K562 (cell line): ENCODE measurements at regions not wholly inside any gene's neighbourhood (a gene's known extent, or its start where the extent isn't known, plus 50 kb on each side); places are given as distances from the start of the nearest gene placed in this dataset.

Experiments used
- ATAC-seq: fragments of 200-7000 bp; cut with Tn5 transposase; 3 replicates; pipeline ENCODE4 v1.9.1; 2020; ENCODE audit warnings: moderate library complexity
- BruUV-seq: library from RNA; stranded (reverse); fragments of 400-500 nt; replicated peaks from 2 replicates; lab custom pipeline; 2021; lab: Mats Ljungman, UMichigan
- CTCF ChIA-PET: fragments of 300-600 bp; formaldehyde crosslinking; extraction: SDS; loops from one replicate; lab custom pipeline; 2021; ENCODE audit warnings: low intra/inter-chr PET ratio; lab: Yijun Ruan, JAX
- POLR2A ChIA-PET: fragments of 300-600, 350-650 bp; sonication (Branson Sonifier 250); formaldehyde crosslinking; extraction: SDS; loops from one replicate; lab custom pipeline; 2021; ENCODE audit warnings: antibody characterized with exemption, inconsistent platforms; lab: Yijun Ruan, JAX
- DNase-seq, 4 experiments: peaks; one replicate each; pipeline versions ENCODE4 v3.0.0 to v3.0.0-alpha.2; 2011 to 2018; ENCODE audit warnings: low spot score in 3 of 4, mixed read lengths in 3 of 4; ENCODE audit errors: extremely low read depth in 1 of 4
- FAIRE-seq: peaks from 2 replicates; lab custom pipeline; 2011; peaks lifted over from hg19 to GRCh38; lab: Jason Lieb, UNC
- H2AFZ ChIP-seq: 2 replicates; pipeline ENCODE4 v1.6.0; 2011; ENCODE audit warnings: low read depth, low read length, control low read depth, inconsistent platforms
- H3K27ac ChIP-seq: fragments of 200-600 bp; 3 replicates; pipeline ENCODE4 v1.8.0; 2011; ENCODE audit warnings: low read depth, mild to moderate bottlenecking, control low read depth, inconsistent platforms, low read length, moderate library complexity, mixed read lengths; ENCODE audit errors: extremely low read depth
- H3K27me3 ChIP-seq, 2 experiments: fragments of 300-600 bp in 1 of 2; 2 replicates in 1 of 2; 3 replicates in 1 of 2; pipeline versions ENCODE4 v1.6.0 to v1.8.0; 2011; ENCODE audit warnings: inconsistent platforms in 2 of 2, low read length in 2 of 2, mild to moderate bottlenecking in 1 of 2, mixed read lengths in 1 of 2, moderate library complexity in 1 of 2; ENCODE audit not compliant: control insufficient read depth in 2 of 2, insufficient read depth in 2 of 2
- H3K36me3 ChIP-seq: fragments of 300-600 bp; 3 replicates; pipeline ENCODE4 v1.8.0; 2011; ENCODE audit warnings: mild to moderate bottlenecking, low read length, inconsistent platforms; ENCODE audit not compliant: control insufficient read depth, insufficient read depth
- H3K4me1 ChIP-seq, 2 experiments: fragments of 200-600 bp in 1 of 2; replicated peaks in 1 of 2; 2 replicates in 1 of 2; 3 replicates in 1 of 2; pipeline versions ENCODE4 v1.5.1 to v1.8.0; 2011; ENCODE audit warnings: inconsistent platforms in 2 of 2, low read length in 2 of 2, mild to moderate bottlenecking in 1 of 2, mixed read lengths in 1 of 2, moderate library complexity in 1 of 2; ENCODE audit not compliant: control insufficient read depth in 2 of 2, insufficient read depth in 2 of 2
- H3K4me2 ChIP-seq: 2 replicates; pipeline ENCODE4 v1.6.1; 2011; ENCODE audit warnings: low read length, control low read depth, inconsistent platforms, mixed read lengths; ENCODE audit not compliant: insufficient read depth
- H3K4me3 ChIP-seq: fragments of 200-600 bp; sonication (generic), shearing (Covaris generic); 2 replicates; pipeline ENCODE4 v1.5.1; 2016; ENCODE audit warnings: control low read depth, inconsistent platforms
- H3K79me2 ChIP-seq: fragments of 200-600 bp; 3 replicates; pipeline ENCODE4 v1.8.0; 2011; ENCODE audit warnings: low read length, inconsistent platforms; ENCODE audit not compliant: control insufficient read depth, insufficient read depth
- H3K9ac ChIP-seq, 2 experiments: 2 replicates each; pipeline versions ENCODE4 v1.6.0 to v1.6.1; 2011; ENCODE audit warnings: low read depth in 2 of 2, low read length in 2 of 2, control low read depth in 1 of 2, inconsistent platforms in 1 of 2, mild to moderate bottlenecking in 1 of 2, mixed read lengths in 1 of 2; ENCODE audit not compliant: insufficient read depth in 1 of 2
- H3K9me1 ChIP-seq: one replicate; pipeline ENCODE4 v1.6.0; 2011; ENCODE audit warnings: inconsistent platforms, mild to moderate bottlenecking, low read length, moderate library complexity; ENCODE audit not compliant: control insufficient read depth, insufficient read depth
- H3K9me3 ChIP-seq: replicated peaks from 2 replicates; pipeline ENCODE4 v1.5.1; 2011; ENCODE audit warnings: low read depth, low read length, inconsistent platforms; ENCODE audit not compliant: control insufficient read depth, insufficient read depth
- H4K20me1 ChIP-seq: replicated peaks from 2 replicates; pipeline ENCODE4 v1.6.1; 2011; ENCODE audit warnings: low read length, inconsistent platforms, mixed read lengths; ENCODE audit not compliant: control insufficient read depth, insufficient read depth
- MAZ ChIP-seq, 2 experiments: fragments of 450-650 bp in 1 of 2; sonication (generic) in 1 of 2; formaldehyde crosslinking; IDR thresholded peaks in 1 of 2; conservative IDR thresholded peaks in 1 of 2; 2 replicates each; pipeline versions ENCODE4 v1.4.0 to v1.5.0; 2020; ENCODE audit warnings: mild to moderate bottlenecking in 1 of 2, missing genetic modification reagents in 1 of 2
- MTF1 ChIP-seq: fragments of 250-450 bp; sonication (Bioruptor Pico); IDR thresholded peaks from 2 replicates; pipeline ENCODE4 v1.9.0; 2021; ENCODE audit warnings: moderate library complexity, mild to moderate bottlenecking, inconsistent platforms, borderline replicate concordance
- NBN ChIP-seq: fragments of 450-650 bp; IDR thresholded peaks from 2 replicates; pipeline ENCODE4 v1.6.1; 2016; ENCODE audit warnings: low read depth, mild to moderate bottlenecking
- RBM34 ChIP-seq: fragments of 200-400 bp; formaldehyde crosslinking; IDR thresholded peaks from 2 replicates; pipeline ENCODE4 v1.6.1; 2018; ENCODE audit warnings: low read length, borderline replicate concordance; ENCODE audit not compliant: insufficient read depth
- RFX5 ChIP-seq: IDR thresholded peaks from 2 replicates; pipeline ENCODE4 v1.6.1; 2011; ENCODE audit warnings: low read depth, mild to moderate bottlenecking, improper control_type of control experiment, low read length
- SIN3A ChIP-seq, 2 experiments: fragments of 150-350 bp in 1 of 2; IDR thresholded peaks; 2 replicates each; pipeline ENCODE4 v1.6.1; 2011 to 2016; ENCODE audit warnings: borderline replicate concordance in 2 of 2, low read depth in 2 of 2, low read length in 2 of 2, mild to moderate bottlenecking in 2 of 2, moderate library complexity in 2 of 2; ENCODE audit not compliant: control insufficient read depth in 1 of 2
- TCF3 ChIP-seq: sonication (generic); formaldehyde crosslinking; IDR thresholded peaks from 2 replicates; pipeline ENCODE4 v1.4.0; 2020; ENCODE audit warnings: mild to moderate bottlenecking, missing genetic modification reagents
- TFAM ChIP-seq: fragments of 250-450 bp; sonication (Bioruptor Pico); conservative IDR thresholded peaks from 2 replicates; pipeline ENCODE4 v1.5.0; 2021; ENCODE audit warnings: mild to moderate bottlenecking, moderate library complexity
- ZNF174 ChIP-seq: fragments of 250-450 bp; sonication (Bioruptor Pico); IDR thresholded peaks from 2 replicates; pipeline ENCODE4 v1.4.0; 2020; ENCODE audit warnings: mild to moderate bottlenecking
- ZNF239 ChIP-seq: fragments of 250-450 bp; sonication (Bioruptor Pico); IDR thresholded peaks from 2 replicates; pipeline ENCODE4 v1.4.0; 2020; ENCODE audit warnings: mild to moderate bottlenecking
- WGBS: fragments of 100-300 bp; shearing (Covaris generic); methylation state at CpG from one replicate; pipeline ENCODE4 v1.1.6; 2016; ENCODE audit warnings: low coverage, mixed read lengths; ENCODE audit not compliant: insufficient coverage; ENCODE audit errors: missing lambda C conversion rate; 5-methylcytosine and 5-hydroxymethylcytosine counted together
- in situ Hi-C: fragments of 300-500 bp; cut with MboI; formaldehyde crosslinking; loops from 4 replicates; pipeline ENCODE4 v1.15.0; 2018; ENCODE audit warnings: inconsistent platforms, mixed read lengths
- intact Hi-C: fragments of 100-400 bp; cut with micrococcal nuclease; formaldehyde crosslinking; loops from 2 replicates; pipeline ENCODE4 v1.14.2; 2022
- TF ChIP-seq, protein P1 (sequence below), 2 experiments: fragments of 450-650 bp in 1 of 2; sonication (generic) in 1 of 2; formaldehyde crosslinking; conservative IDR thresholded peaks; 2 replicates each; pipeline versions ENCODE4 v1.4.0 to v1.8.1; 2020 to 2022; ENCODE audit warnings: mild to moderate bottlenecking in 1 of 2, missing genetic modification reagents in 1 of 2

GRCh38 chr6:167757249-167757648, 69.5 kb upstream of the AFDN start (continued):
- TF ChIP-seq TFAM (CRISPR knock-in tag) (no peak), TCF3 (CRISPR knock-in tag) (no peak), RBM34 (no peak), MAZ (CRISPR knock-in tag; conservative IDR thresholded peaks at IDR 0.05 in 1 of 2, IDR thresholded peaks at IDR 0.05 in 1 of 2) (no peak), RFX5 (no peak), SIN3A (IDR thresholded peaks at IDR 0.05; ENCODE audit: borderline replicate concordance in 2 of 2, control insufficient read depth in 1 of 2, low read depth in 2 of 2, low read length in 2 of 2) (no peak)

DNA sequence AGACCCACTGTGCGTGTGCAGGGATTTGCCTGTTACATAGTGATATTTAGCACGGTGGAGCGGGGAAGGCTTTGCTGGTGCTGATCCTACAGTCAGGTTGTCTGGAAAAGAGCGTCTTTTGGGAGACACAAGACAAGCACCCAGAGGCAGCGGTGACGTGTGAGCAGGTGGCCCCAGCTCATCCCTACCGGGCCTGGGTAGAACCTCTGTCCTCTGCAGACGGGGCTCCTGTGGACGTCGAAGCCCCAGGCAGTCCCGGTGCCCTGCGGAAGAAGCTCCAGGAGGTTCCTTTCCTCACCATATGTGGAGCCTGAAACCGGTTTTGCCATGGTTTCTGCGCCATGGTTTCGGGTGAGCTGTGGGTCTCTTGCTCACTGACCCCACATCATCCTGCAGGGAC, 68.9 kb upstream of the AFDN start:
- ChIA-PET POLR2A (no interaction called here), CTCF (no interaction called here)
- Histone ChIP-seq H3K36me3 (no peaks in the 10 kb centered on the region), H3K4me2 (no peak overlapping the region), H3K9me3 (no peaks in the 10 kb centered on the region), H3K4me1 (0 out of 5 replicates have a peak, but pooled peaks cover 0 to 4% of the 10 kb centered on the region in 2 experiments), H3K4me3 (no peak overlapping the region), H3K9ac (no peak overlapping the region), H3K27me3 (peaks cover 64 to 82% of the 10 kb centered on the region in 2 experiments), H4K20me1 (peaks cover 22% of the 10 kb centered on the region), H3K9me1 (no peaks in the 10 kb centered on the region), H2AFZ (no peak overlapping the region), H3K79me2 (no peaks in the 10 kb centered on the region)
- 2% methylated on average over 15 of the region's 15 CpGs for WGBS
- FAIRE-seq (no peak), DNase-seq (no peak), ATAC-seq (no peak)
- intact Hi-C loops (no loop called here), in situ Hi-C loops (no loop called here)
- BruUV-seq: no TSS peak
- no peak for TF ChIP-seq ZNF239
- TF ChIP-seq NBN: no peak
- TF ChIP-seq, protein P1, sequence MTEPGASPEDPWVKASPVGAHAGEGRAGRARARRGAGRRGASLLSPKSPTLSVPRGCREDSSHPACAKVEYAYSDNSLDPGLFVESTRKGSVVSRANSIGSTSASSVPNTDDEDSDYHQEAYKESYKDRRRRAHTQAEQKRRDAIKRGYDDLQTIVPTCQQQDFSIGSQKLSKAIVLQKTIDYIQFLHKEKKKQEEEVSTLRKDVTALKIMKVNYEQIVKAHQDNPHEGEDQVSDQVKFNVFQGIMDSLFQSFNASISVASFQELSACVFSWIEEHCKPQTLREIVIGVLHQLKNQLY (CRISPR knock-in tag; conservative IDR thresholded peaks at IDR 0.05): no peak
- TF ChIP-seq ZNF174: no peak
- TF ChIP-seq MTF1 (CRISPR knock-in tag): no peak
- TF ChIP-seq, all 486 proteins: peak for 0
- H3K27ac ChIP-seq: no peak overlapping the region
